ENCODE measurements at regions not wholly inside any gene's neighbourhood (a gene's known extent, or its start where the extent isn't known, plus 50 kb on each side); places are given as distances from the start of the nearest gene placed in this dataset.

DNA sequence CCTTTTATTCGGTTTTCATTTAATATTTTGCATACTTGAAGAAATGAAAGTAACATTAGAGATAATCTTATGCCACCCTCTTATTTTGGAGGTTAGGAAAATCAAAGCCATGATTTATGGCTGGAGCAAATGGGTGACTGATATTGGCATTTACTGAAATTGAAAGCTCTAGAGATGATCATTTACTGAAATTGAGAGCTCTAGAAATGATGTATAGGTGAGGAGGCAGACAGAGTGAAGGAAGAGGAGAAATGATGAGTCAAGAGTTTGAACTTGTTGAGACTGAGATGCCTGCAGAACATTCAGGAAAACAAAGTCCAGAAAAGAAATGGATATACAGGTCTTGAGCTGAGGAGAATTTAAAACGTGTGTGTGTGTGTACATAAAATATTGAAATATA, 217.6 kb downstream of the LTN1 start:
- Histone ChIP-seq H3K4me3 (no peak overlapping the region), H3K27ac (no peak overlapping the region)
- DNase-seq (ENCODE audit: low spot score): no peak
- TF ChIP-seq, protein P1, sequence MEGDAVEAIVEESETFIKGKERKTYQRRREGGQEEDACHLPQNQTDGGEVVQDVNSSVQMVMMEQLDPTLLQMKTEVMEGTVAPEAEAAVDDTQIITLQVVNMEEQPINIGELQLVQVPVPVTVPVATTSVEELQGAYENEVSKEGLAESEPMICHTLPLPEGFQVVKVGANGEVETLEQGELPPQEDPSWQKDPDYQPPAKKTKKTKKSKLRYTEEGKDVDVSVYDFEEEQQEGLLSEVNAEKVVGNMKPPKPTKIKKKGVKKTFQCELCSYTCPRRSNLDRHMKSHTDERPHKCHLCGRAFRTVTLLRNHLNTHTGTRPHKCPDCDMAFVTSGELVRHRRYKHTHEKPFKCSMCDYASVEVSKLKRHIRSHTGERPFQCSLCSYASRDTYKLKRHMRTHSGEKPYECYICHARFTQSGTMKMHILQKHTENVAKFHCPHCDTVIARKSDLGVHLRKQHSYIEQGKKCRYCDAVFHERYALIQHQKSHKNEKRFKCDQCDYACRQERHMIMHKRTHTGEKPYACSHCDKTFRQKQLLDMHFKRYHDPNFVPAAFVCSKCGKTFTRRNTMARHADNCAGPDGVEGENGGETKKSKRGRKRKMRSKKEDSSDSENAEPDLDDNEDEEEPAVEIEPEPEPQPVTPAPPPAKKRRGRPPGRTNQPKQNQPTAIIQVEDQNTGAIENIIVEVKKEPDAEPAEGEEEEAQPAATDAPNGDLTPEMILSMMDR (IDR thresholded peaks at IDR 0.05): no peak

DNA sequence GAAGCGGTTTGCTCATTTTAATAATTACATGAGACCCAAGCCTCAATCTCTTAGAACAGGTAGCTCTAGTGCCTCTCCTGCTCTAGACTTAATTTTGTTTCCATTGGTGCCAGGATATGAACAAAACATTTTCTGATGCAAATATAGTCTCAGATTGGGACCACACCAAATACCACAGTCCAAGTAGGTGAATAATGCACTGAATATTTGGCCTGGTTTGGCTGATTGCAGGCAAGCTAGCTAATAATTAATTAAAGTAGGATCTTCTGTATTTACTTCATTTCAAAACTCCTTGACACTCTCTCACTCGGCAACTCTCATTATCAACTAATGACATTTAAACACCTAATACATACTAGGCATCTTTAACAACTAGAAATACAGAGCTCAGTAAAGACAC, 219.6 kb downstream of the LTN1 start:
- DNase-seq (ENCODE audit: low spot score): no peak
- TF ChIP-seq, protein P1 (IDR thresholded peaks at IDR 0.05): no peak
- Histone ChIP-seq H3K4me3 (no peak overlapping the region), H3K27ac (peak overlapping the region; percentile 62 to 84)

DNA sequence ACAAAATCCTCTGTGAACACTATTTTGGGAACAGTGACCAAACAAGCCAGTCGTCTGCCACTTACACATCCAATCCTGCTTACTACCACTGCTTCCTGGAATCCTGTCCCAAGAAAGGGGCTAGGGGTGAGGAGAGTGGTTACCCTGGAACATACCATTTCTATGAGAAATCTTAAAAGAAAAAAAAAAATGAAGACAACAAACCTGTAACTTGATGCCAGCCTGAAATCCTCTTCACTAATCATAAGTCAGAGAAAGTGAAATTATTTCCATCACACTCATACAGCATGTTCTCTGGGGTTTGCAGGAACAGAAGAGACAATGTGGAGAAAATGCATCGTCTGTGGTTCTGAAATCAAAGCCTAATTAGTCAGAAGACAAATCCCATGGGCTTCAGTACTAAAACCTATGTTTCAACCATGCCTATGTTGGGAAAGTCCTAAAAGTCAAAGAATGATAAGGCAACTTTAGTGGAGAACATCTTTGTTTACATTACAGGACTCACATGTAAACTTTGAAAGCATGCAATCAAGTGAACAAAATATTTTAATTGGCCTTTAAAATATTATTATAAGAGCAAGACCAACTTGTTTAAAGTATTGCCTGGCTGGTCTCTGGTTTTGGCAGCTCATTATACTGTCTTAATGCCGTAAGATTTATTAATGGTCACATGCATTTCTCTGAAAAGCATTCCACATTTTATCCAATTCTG, 220.7 kb downstream of the LTN1 start:
- Histone ChIP-seq H3K27ac (peak overlapping the region; percentile 62 to 84), H3K4me3 (peak overlapping the region; percentile 23)
- TF ChIP-seq, protein P1 (IDR thresholded peaks at IDR 0.05): no peak

DNA sequence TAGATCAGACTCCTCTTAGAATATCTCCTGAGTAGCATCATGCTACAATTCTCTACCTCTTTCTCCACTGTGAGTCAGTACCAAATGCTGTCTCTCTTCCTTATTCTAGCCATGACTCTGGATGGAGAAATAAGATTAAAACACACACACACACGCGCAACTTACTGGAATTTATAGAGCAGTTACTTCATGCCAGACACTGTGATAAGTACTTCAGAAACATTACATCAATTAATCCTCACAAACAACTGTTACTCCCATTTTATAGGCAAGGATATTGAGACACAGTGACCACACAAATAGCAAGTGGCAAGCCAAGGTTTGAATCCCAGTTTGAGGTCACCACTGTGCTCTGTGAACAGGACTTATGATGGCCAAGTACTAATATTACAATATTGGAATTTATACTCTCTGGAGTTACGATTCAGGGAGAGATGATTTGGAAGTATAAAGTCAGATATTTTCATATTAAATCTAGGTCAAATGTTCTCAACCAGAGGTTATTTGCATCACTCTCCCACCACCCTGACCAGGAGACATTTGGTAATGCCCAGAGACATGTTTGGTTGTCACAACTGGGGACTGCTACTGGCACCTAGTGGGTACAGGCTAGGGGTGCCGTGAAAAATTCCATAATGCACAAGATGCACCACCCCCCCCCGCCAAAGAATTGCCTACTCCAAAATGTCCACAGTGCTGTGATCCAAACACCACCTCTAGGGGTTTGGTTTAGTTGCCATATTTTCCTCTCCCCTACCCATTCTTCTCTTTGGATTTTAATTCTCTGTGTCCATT, 221.6 kb downstream of the LTN1 start:
- Histone ChIP-seq H3K4me3 (peak overlapping the region; percentile 23), H3K27ac (peak overlapping the region; percentile 62 to 84)
- DNase-seq (ENCODE audit: low spot score): no peak
- TF ChIP-seq, protein P1 (IDR thresholded peaks at IDR 0.05): no peak

More for the DNA sequence above, 220.7 kb downstream of the LTN1 start:
- DNase-seq (ENCODE audit: low spot score): no peak

DNA sequence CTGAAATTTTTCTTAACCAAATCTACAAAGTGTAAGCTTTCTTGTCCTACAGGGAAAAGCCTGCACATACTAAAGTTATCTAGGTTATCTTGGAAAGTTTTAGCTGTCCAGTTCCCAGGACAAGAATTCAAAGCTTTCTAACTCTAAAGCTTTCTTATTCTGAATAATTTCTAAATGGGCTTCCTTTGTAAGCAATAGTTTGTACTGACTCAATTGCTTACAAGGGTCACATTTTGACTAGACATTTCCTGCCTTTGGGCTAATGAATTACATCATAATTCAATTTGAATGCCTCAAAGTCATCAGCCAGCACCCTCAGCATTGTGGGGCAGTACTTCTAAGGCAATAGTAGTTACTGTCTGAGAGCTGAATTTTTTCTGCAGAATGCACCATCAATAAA, 223.0 kb downstream of the LTN1 start:
- DNase-seq (ENCODE audit: low spot score): no peak
- peak overlapping the region in 1 of 2 donors; percentile 84 for H3K27ac ChIP-seq
- TF ChIP-seq, protein P1 (IDR thresholded peaks at IDR 0.05): no peak
- H3K4me3 ChIP-seq: no peak overlapping the region

DNA sequence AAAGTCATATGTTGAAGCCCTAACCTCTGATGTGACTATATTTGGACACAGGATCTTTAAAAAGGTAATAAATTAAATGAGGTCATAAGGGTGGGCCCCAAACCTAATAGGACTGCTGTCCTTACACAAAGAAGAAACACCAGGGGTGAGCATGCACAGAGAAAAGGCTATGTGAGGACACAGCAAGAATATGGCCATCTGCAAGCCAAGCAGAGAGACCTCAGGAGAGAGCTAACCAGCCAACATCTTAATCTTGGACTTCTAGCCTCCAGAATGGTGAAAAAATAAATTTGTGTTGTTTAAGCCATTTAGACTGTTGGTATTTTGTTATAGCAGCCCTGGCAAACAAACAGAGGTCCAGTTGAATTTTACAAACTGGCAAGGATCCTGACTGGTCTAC, 223.9 kb downstream of the LTN1 start:
- no peak overlapping the region for H3K4me3 ChIP-seq
- TF ChIP-seq, protein P1 (IDR thresholded peaks at IDR 0.05): no peak
- DNase-seq (ENCODE audit: low spot score): no peak
- H3K27ac ChIP-seq: peak overlapping the region in 1 of 2 donors; percentile 84

Data from coronary artery (tissue), 2 donors.